HG02943 (cell line): ENCODE measurements at regions not wholly inside any gene's neighbourhood (a gene's known extent, or its start where the extent isn't known, plus 50 kb on each side); places are given as distances from the start of the nearest gene placed in this dataset.
"Not testable (repeated sequence)": the region's sequence is repeated elsewhere in the genome, so short reads cannot be mapped to it uniquely, and the experiment has no call there.

Experiments used
- ATAC-seq: cut with Tn5 transposase; IDR thresholded peaks from one replicate; pipeline ENCODE4 v1.9.1; 2021; ENCODE audit warnings: mild to moderate bottlenecking, low read depth, moderate library complexity; ENCODE audit not compliant: unreplicated experiment

DNA sequence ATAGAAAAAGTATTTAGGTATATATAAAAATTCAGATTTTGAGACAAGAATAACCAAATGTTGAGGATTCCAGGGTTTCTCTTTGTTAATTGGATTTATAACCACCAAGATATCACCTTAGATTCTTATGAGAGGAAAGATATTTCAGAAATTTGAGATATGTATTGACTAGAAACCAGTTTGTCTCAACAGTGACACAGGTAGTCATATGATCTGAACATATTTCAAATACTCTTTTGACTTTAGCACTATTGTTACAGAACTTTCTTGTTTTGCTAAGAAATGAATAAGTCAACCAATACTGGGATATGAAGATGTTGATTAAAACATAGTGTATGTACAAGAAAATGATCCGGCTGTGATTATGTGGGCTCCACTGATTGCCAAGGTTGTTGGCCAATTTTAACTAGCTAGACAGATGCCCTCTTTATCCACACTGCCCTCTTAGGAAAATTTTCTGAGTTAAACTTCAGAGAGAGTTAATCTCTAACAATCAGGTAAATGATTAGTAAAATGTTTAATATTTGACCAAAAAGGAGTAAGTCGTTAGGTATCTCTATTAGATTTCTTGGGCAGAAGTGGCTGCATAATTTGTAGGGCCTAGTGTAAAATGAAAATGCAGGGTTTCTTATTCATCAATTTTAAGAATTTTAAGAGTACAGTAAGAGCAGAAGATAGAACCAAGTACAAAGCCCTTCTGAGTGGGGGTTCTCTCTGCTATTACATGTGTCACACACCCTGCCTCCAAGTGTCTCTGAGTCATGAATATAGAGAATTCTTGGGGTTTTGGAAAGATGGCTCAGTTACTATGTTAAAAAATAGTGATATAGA, 376.0 kb downstream of the TFEC start:
- peak; percentile 62 for ATAC-seq

DNA sequence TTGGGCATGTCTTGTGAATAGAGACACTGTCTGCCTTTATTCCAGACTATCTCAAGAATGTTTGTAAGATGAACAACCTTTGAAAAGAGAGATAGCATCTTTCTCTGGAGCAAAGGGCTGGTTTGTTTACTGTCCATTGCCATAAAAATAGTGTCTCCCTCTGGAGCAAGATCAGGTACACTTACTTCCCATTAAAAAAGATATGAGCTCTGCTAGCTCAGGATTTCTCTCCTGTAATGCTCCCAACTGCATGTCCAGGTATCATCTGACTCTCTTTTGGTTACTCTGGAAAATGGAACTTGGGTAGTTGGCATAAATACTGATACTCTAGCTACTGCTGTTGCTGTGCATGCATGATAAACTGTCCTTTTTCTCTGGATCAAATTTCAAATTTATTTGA, 381.1 kb downstream of the TFEC start:
- ATAC-seq = no peak

DNA sequence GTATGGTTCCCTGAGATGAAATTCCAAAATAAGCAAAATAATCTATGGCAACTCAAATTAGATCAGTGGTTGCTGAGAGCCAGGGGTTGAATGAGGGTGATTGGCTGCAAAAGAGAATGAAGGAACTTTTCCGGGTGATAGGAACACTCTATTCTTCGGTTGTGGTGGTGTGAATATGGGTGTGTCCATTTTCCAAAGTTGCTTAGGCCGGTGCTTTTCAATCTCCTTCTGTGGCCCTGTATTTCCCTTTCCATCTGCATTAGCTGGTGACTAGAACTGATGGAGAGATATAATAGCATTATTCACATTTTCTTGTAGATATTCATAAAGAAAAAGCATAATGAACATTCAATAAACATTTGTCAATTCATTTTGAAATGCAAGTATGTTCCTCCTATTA, 382.9 kb downstream of the TFEC start:
- no peak for ATAC-seq

DNA sequence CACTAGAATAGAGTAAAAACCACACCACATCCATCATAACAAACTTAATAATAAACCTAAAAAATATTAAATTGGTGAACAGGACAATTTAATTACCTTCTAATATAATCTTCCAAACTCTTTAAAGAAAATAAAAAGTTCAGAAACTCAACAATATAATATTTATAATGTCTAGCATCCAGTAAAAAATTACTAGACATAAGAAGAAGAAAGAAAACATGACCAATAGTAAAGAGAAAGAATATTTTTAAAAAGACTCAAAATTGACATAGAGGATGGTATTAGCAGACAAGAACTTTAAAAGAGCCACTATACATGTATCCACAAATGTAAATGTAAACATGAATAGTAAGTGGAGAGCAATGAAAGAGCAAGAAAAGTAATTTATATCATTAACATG, 388.4 kb downstream of the TFEC start:
- ATAC-seq = no peak

DNA sequence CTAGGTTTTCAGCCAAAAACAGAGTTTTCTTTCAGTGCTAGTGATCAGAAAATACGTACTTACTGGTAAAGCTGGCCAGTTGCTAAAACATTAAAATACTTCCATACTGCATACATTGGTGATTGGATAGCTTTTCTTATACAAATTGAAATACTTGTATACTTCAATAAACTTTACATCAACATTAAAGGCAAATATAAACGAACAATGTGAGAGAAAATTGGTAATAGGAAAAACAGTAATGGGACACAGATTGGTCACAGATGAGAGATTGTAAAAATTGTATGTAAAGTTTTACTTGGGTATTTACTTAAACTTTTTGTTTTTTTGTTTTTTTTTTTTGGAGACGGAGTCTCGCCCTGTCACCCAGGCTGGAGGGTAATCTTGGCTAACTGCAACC, 391.7 kb downstream of the TFEC start:
- ATAC-seq = no peak

DNA sequence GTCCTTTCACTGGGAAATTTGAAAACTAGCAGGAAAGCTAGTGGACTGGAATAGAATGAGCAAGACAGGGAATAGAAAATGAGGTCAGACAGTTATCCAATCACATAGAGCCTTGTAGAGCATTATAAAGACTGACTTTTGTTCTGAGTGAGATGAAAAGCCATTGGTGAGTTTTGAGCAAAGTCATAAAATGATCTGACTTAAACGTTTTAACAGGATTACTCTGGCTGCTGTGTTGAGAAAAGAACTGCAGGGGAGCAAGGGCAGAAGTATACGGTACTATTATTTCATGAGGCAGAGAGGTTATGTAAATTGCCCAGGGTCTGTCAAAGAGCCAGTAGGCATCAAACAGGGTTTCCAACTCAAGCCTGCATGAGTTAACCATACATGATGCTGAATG, 393.4 kb downstream of the TFEC start:
- ATAC-seq = no peak

DNA sequence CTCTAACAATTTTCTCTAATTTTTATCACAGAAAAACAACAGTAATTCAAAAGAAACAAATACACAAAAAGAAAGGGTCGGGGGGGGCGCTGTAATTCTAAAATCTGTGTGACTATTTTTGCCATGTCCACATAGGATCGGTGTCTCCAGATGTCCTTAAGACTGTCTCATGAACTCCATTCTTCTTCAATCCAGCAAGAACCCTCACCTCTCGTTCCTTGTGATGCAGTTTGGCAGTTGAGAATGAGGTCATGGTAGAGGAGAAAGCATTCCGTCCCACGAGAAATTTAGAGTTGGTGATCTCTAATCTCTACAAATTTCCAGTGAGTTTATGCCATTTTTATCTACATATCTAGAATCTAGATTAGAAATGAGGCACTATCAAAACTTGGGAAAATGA, 394.7 kb downstream of the TFEC start:
- ATAC-seq = no peak

DNA sequence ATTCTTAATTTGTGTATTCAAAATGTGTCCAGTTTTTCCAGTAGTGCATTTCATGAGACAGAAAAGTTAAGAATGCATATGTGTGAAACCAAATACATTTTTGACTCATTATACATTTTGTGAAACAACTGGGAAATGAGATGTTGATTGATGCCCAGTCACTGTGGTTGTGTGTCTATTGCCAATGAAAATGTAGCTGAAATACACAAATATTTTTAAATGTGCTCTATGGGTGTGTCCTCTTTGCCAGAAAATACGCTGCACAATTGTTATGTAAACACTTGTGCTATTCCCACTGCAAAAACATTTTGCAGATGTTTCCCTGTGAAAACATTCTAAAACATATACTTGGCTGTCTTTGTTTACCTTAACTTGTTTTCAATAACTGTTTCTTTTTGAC, 395.2 kb downstream of the TFEC start:
- no peak for ATAC-seq

DNA sequence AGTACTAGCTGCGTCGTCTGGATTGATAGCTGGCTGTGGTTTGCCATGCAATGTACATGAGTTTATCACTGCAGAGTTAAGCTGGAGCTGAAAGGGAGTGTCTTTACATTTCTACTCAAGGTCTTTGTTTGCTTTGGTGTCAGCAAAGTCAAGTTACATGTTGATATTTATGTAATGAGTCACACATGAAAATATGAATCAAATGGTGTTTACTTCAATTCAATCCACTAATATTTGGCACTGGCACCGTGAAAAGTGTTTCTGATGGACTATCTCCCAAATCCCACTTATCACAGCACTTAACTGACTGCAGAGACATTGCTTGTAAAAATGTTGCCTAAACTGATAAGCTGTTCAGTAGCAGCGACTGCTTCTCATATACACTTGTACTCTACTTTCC, 395.9 kb downstream of the TFEC start:
- ATAC-seq = no peak

DNA sequence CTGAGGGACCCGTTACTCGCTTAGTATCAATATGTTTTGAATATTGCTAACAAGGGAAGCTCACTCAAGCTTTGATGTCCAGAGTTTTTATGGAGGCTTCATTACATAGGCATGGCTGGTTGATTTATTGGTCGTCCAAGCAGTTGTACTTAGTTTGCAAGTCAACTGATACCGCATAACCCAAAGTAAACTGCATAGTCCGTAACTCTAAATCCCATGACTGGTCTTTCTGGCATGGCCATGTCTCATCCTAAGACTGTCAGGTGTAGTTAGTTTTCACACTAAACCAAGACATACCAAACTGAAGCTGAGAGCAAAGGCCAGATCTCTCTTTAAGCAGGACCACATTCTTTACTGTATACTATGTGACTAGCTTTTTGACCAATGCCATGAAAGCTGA, 397.9 kb downstream of the TFEC start:
- no peak for ATAC-seq

DNA sequence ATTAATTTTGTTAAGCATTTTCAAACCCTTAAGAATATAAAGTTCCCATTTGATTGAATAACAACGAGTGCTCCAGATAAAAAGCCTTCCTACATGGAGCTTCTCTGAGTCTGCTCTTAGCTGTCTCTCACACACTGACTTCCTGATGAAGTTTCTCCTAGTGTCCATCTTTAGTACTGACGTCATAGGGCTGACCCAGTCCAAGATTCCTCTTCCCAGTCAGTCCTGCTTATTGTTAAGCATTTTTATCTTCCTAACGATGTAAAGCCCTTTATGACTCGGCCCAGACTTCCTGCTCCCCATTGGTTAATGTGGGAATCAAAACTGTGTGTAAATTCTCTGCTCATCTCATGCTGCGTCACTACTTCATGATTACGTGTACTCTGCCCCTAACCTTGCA, 398.8 kb downstream of the TFEC start:
- ATAC-seq = no peak

DNA sequence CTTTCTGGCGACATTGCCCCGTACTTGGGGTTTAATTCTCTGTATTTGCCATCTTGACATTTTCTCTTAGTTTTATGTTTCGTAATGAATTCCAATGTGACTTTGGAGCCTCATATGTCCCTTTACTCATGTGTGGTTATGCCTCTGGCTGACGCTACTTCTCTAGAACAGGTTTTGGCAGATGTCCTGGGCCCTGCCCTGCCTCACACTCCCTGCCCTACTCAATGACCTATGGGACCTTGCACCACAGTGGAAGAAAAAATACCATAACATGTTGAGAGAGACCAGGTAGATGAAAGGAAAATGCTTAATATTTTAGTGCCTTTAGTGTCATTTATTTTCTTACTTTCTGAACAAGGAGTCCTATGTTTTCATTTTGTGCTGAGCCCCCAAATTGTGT, 400.5 kb downstream of the TFEC start:
- ATAC-seq = no peak

DNA sequence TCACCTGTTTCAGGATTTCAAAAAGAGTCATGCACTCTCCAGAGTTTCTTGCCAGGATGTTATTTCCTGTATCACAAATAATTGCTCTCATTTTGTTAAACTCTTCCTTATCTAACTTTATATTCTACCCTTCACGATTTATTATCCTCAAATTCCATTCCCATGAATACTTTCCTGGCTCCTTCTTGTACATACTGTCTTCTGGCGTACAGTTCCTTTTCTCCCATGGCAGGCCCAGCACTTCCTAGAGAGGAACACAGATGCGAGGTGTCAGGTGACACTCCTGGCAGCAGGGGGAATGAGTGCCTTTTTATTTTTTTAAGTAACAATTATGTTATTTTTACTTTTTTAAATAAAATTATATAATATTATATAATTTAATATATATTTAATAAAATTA, 411.9 kb downstream of the TFEC start:
- ATAC-seq = no peak

DNA sequence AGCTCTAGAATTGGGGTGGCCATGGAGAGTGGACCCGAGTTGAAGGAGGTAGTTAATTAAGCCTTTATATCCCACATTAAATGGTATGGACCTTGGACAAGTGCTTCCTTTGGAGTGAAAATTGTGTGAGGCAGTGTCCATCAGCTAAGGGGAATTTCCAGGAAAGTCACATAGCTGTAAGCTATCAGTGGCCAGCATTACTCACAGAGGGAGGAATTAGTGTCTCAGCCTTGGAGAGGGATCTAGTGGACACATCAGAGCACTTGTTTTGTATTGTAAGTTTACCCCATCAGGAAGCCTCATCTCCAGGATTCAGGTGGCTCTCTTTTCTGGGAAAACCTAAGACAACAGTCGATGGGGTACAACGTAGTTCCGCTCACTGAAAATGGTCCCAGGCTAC, 416.7 kb downstream of the TFEC start:
- no peak for ATAC-seq

DNA sequence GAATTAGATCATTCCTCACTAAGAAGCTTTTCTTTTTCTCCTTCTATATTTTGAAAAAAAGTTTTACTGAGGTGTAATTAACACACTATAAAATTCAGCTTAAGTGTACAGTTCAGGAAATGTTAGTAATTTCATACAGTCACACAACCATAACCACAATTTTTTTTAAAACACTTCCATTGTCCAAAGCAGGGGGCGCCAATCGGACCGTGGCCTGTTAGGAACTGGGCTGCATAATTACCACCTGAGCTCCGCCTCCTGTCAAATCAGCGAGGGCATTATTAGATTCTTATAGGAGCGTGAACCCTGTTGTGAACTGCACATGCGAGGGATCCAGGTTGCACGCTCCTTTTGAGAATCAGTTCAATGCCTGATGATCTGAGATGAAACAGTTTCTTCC, 427.1 kb downstream of the TFEC start:
- no peak for ATAC-seq

DNA sequence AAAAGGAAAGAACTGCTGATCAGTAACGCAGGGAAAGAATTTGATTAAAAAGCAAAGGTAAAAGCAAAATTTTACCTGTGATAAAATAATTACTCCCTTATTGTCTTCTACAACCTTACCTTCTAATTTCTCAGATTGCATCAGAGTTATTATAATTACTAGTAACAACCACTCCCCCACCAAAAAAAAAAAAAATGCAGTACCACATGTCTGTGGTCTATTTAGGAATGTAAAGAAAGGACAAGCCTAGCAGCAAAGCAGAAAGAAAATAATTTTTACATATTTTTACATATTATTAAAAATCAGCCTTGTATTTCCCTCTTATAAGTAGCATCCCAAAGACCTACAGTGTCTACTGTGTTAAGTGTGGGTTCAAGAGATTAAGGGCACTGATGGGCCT, 430.4 kb downstream of the TFEC start:
- ATAC-seq = no peak

DNA sequence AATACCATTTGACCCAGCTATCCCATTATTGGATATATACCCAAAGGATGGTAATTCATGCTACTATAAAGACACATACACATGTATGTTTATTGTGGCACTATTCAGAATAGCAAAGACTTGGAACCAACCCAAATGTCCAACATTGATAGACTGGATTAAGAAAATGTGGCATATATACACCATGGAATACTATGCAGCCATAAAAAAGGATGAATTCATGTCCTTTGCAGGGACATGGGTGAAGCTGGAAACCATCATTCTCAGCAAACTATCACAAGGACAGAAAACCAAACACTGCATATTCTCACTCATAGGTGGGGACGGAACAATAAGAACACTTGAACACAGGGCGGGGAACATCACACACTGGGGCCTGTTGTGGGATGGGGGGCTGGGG, 431.4 kb downstream of the TFEC start:
- ATAC-seq = not testable (repeated sequence)

DNA sequence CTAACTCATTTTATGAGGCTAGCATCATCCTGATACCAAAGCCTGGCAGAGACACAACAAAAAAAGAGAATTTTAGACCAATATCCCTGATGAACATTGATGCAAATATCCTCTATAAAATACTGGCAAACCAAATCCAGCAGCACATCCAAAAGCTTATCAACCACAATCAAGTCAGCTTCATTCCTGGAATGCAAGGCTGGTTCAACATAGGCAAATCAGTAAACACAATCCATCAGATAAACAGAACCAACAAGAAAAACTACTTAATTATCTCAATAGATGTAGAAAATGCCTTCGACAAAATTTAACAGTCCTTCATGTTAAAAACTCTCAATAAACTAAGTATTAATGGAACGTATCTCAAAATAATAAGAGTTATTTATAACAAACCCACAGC, 433.3 kb downstream of the TFEC start:
- not testable (repeated sequence) for ATAC-seq

DNA sequence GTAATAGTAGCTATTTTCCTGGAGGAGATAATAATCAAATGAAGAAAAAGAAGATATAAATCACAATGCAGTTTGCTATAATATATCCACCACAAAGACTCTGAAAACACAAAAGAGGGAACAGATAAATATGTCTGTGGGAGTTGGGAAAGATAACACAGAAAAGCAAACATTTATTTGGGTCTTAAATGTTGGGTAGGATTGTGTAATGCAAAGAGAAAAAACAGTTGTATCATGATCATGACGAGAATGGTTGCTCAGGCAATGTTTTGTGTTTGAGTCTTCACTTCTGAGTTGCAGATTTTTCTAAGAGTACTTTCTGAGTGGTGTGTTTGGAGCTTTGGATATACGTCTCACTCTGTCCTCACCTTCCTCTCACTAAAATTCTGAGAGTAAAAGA, 437.5 kb downstream of the TFEC start:
- ATAC-seq = no peak

DNA sequence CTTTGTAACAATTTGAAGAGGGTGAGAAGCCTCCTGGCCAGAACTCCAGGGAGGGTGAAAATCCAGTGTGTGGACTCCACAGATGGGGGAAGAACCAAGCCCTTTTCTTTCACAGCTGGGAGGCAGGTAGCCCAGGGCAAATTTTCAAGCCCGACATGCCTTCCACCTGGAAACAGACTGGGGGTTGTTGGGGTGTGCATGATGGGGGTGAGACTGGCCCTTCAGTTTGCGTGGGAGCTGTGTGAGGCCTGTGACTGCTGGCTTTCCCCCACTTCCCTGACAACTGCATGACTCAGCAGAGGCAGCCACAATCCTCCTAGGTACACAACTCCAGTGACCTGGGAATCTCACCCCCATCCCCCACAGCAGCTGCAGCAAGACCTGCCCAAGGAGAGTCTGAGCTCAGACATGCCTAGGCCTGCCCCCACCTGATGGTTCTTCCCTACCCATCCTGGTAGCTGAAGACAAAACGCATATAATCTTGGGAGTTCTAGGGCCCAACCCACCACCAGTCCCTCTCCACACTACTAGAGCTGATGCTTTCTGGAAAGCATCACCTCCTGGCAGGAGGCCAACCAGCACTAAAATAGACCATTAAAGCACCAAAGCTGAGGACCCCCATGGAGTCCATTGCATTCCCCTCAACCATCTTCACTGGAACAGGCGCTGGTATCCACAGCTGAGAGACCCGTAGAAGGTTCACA, 445.4 kb downstream of the TFEC start:
- no peak for ATAC-seq

DNA sequence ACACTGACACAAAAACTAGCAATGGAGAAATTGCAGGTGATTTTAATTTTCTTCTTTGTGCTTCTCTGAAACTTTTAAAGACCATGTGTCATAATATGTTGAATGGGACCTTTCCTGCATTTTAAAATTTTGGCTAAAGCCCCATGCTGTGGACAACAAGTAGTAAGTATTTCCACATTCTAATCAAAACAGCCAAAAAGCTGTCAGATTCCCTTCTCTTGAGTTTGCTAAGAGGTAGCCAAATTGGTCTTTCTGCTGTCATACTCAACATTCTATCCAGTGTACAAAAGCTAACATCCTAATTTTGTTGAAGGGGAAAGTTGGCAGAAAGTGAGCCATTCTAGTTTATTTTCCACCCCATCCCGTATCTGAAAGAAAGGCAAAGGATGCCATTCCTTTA, 447.6 kb downstream of the TFEC start:
- ATAC-seq = no peak

DNA sequence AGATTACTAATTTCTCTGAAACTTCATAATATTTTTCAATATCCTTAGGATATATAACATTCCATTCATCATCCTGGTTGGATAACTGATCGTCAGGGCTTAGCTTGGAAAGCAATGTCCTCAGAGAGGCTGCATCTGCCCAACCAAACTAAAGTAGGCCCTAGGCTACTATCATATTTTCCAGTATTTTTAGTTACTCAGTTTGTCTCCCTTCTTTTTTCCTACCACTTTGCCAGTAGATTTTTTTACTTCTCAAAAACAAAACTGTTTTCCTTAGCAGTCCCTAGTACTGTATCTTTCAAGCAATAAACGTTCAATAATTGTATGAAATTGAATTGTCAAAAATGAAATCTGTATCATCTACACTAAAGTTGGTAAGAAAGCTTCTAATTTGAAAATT, 452.0 kb downstream of the TFEC start:
- ATAC-seq = no peak
